Heart right ventricle (tissue), 16 donors: ENCODE measurements at regions not wholly inside any gene's neighbourhood (a gene's known extent, or its start where the extent isn't known, plus 50 kb on each side); places are given as distances from the start of the nearest gene placed in this dataset.

Experiments used
- ATAC-seq, 8 donors: fragments of 200-7000 bp; cut with Tn5 transposase; one replicate each; pipeline ENCODE4 v1.9.1; 2020; ENCODE audit warnings: mild to moderate bottlenecking in 8 of 8, moderate library complexity in 8 of 8, moderate number of reproducible peaks in 1 of 8
- DNase-seq, 2 donors: peaks; one replicate each; pipeline ENCODE4 v3.0.0-alpha.2; 2020
- H3K27ac ChIP-seq, 10 donors: fragments of 200-600 bp; sonication (generic) in 2 of 10; one replicate each; pipeline versions ENCODE4 v1.5.0 to v1.8.0; 2020 to 2022; ENCODE audit warnings: mild to moderate bottlenecking in 3 of 10
- H3K27me3 ChIP-seq, 7 donors: fragments of 200-600 bp; one replicate each; pipeline ENCODE4 v1.8.0; 2021 to 2022; ENCODE audit warnings: mild to moderate bottlenecking in 2 of 7
- H3K36me3 ChIP-seq, 9 donors: fragments of 200-600 bp; sonication (generic) in 1 of 9; one replicate each; pipeline versions ENCODE4 v1.5.0 to v1.8.0; 2020 to 2022; ENCODE audit warnings: mild to moderate bottlenecking in 2 of 9
- H3K4me1 ChIP-seq, 9 donors: fragments of 200-600 bp; sonication (generic) in 1 of 9; one replicate each; pipeline versions ENCODE4 v1.5.0 to v1.8.0; 2020 to 2022; ENCODE audit warnings: mild to moderate bottlenecking in 4 of 9
- H3K4me3 ChIP-seq, 10 donors: fragments of 200-600 bp; sonication (generic) in 2 of 10; one replicate each; pipeline versions ENCODE4 v1.5.0 to v1.8.0; 2020 to 2022; ENCODE audit warnings: mild to moderate bottlenecking in 7 of 10, moderate library complexity in 2 of 10
- H3K9me3 ChIP-seq, 11 donors: fragments of 200-600 bp in 10 of 11; sonication (generic) in 2 of 11; one replicate each; pipeline versions ENCODE4 v1.5.0 to v1.8.0; 2013 to 2022; ENCODE audit warnings: mild to moderate bottlenecking in 2 of 11, control low read depth in 1 of 11, moderate library complexity in 1 of 11
- CTCF ChIP-seq, 9 donors: fragments of 200-600 bp; sonication (generic) in 2 of 9; IDR thresholded peaks; one replicate each; pipeline versions ENCODE4 v1.5.0 to v1.8.0; 2021 to 2022; ENCODE audit warnings: antibody characterized with exemption in 9 of 9, mild to moderate bottlenecking in 5 of 9, moderate library complexity in 1 of 9
- WGBS, 2 donors: extraction: QIAGEN DNeasy Blood & Tissue Kit; methylation state at CpG; one replicate each; pipeline ENCODE4 v1.1.7; 2013; ENCODE audit warnings: inconsistent platforms in 1 of 2; 5-methylcytosine and 5-hydroxymethylcytosine counted together
- intact Hi-C, 10 donors: fragments of 100-400 bp; cut with DNase I; formaldehyde crosslinking; loops; one replicate each; pipeline versions ENCODE4 v1.11.1 to v1.14.2; 2022
- donor health status: Arrhythmogenic right ventricular cardiomyopathy.
- donor health status: ischemic (EF 13 %, LVEDD 7.1; RV severe dilation, severe dysfunction).
- donor health status: healthy with polysubstance abuse.
- donor health status: DM: no; HTN: yes; CAD: no.
- donor health status: DM: no; HTN: no; CAD: no.
- donor health status: ischemic (EF 25% LVEDD 6.9; RV normal size, moderate dysfunction).
- donor health status: ischemic (EF 25% LVEDD 5.7; RV mildly dilated, moderate dysfunction).
- donor health status: healthy.
- donor health status: DM: yes; HTN: yes; CAD: no.
- donor health status: Ischemic cardiomyopathy.
- donor health status: ischemic (EF 35%, LVEDD 5.7; RV mildly dilated, moderate dysfunction).
- donor health status: nonischemic (EF 11% LVEDD 7.7; RV severe dilation, severe dysfunction).
- donor health status: DM: yes; HTN: yes; CAD: no.
- donor health status: PGD.
- donor health status: ischemic (EF 29% LVEDD 5.4; RV normal size, mild dysfunction).
- donor health status: nonischemic (EF 23%, LVEDD 6.1; RV moderate dilation, normal function).

GRCh38 chr15:94834000-94834399, 602.6 kb downstream of the MCTP2 start:
- Histone ChIP-seq H3K27ac (no peak overlapping the region), H3K36me3 (no peaks in the 10 kb centered on the region), H3K4me3 (no peak overlapping the region), H3K4me1 (no peaks in the 10 kb centered on the region), H3K27me3 (peaks cover 0 to 27% (median 0%) of the 10 kb centered on the region in 7 donors), H3K9me3 (peaks cover 0 to 10% (median 0%) of the 10 kb centered on the region in 11 donors)
- no peak for DNase-seq
- ATAC-seq, result no peak
- intact Hi-C loops, result no loop called here
- WGBS, 2 donors, result 94 to 95% methylated on average over 3 of the region's 3 CpGs
- TF ChIP-seq CTCF (IDR thresholded peaks at IDR 0.05), result no peak

DNA sequence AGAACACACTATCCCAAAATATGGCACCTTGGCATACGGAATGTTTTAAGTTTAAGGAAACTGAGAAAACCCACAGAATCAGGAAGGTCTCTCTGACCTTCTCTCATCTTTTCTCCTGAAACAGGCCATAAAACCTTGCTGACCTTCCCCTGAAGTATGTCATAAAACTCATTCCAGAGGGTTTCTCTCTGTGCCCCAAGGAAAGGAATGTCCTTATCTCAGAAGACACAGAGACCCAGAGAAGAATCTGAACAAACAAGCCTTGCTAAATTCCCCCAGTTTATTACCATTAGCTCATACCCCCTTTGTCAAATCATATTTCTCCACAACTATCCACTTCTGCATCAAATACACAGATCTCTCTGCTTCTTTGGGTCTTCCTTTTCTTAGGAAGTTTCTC, 603.1 kb downstream of the MCTP2 start:
- intact Hi-C loops, result no loop called here
- peaks cover 0 to 27% (median 0%) of the 10 kb centered on the region in 7 donors for H3K27me3 ChIP-seq
- no peaks in the 10 kb centered on the region for H3K36me3 ChIP-seq
- no peak for TF ChIP-seq CTCF (IDR thresholded peaks at IDR 0.05)
- ATAC-seq, result no peak
- H3K4me3 ChIP-seq, result no peak overlapping the region
- DNase-seq, result no peak
- WGBS, 2 donors, result 78 to 88% methylated on average over 1 of the region's 1 CpG
- peaks cover 0 to 4% (median 0%) of the 10 kb centered on the region in 9 donors for H3K4me1 ChIP-seq
- H3K9me3 ChIP-seq, result peaks cover 0 to 10% (median 0%) of the 10 kb centered on the region in 11 donors
- no peak overlapping the region for H3K27ac ChIP-seq

DNA sequence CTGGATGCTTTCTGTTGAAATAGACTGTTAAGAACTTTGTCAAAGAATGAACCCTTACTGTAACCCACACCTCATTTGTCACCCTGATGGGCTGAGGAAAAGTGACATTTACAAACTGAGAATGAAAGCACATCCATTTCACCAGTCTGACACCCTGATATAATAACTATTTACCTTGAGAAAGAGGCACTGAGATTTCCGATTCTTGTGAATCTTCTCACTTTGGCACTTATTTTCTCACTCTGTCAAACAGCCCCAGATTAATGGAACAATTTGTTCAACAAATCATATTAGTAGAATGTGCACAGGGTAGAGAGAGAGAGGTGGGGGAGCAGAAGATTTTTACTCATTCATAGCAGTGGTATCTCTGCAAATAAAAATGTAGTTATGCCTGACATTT, 606.9 kb downstream of the MCTP2 start:
- peaks cover 0 to 9% (median 0%) of the 10 kb centered on the region in 9 donors for H3K4me1 ChIP-seq
- H3K27me3 ChIP-seq, result peaks cover 0 to 23% (median 0%) of the 10 kb centered on the region in 7 donors
- H3K9me3 ChIP-seq, result peaks cover 0 to 23% (median 11%) of the 10 kb centered on the region in 11 donors
- no peak for DNase-seq
- H3K36me3 ChIP-seq, result no peaks in the 10 kb centered on the region
- H3K27ac ChIP-seq, result no peak overlapping the region
- TF ChIP-seq CTCF (IDR thresholded peaks at IDR 0.05), result no peak
- 76 to 86% methylated on average over 1 of the region's 1 CpG for WGBS, 2 donors
- H3K4me3 ChIP-seq, result no peak overlapping the region
- ATAC-seq, result no peak
- intact Hi-C loops, result no loop called here

GRCh38 chr15:94840794-94841783, 609.7 kb downstream of the MCTP2 start:
- ATAC-seq, result no peak
- whole genome bisulfite sequencing, 2 donors, result 92 to 94% methylated on average over 10 of the region's 10 CpGs
- DNase-seq, result no peak
- Histone ChIP-seq H3K27ac (no peak overlapping the region), H3K4me1 (peaks cover 0 to 34% (median 8%) of the 10 kb centered on the region in 9 donors), H3K9me3 (peaks cover 0 to 23% (median 11%) of the 10 kb centered on the region in 11 donors), H3K4me3 (no peak overlapping the region), H3K36me3 (no peaks in the 10 kb centered on the region), H3K27me3 (peaks cover 0 to 26% (median 9%) of the 10 kb centered on the region in 7 donors)
- intact Hi-C loops, result loop anchor here in 4 of 10 donors (5.0 to 10.0 kb wide), 5 partner anchors 139 to 294 kb away; no protein-coding TSS in a partner anchor
- TF ChIP-seq CTCF (IDR thresholded peaks at IDR 0.05), result no peak
